IMR-90 (cell line): ENCODE measurements at regions not wholly inside any gene's neighbourhood (a gene's known extent, or its start where the extent isn't known, plus 50 kb on each side); places are given as distances from the start of the nearest gene placed in this dataset.

Experiments
- ATAC-seq: fragments of 200-7000 bp; cut with Tn5 transposase; 2 replicates; pipeline ENCODE4 v1.9.1; 2020; ENCODE audit warnings: low read depth, mild to moderate bottlenecking, moderate library complexity
- BruUV-seq: library from RNA; stranded (reverse); fragments of 400-500 nt; replicated peaks from 2 replicates; lab custom pipeline; 2021; lab: Mats Ljungman, UMichigan
- CTCF ChIA-PET: fragments of 300-600 bp; formaldehyde crosslinking; extraction: SDS; loops from one replicate; lab custom pipeline; 2021; ENCODE audit warnings: antibody characterized with exemption; lab: Yijun Ruan, JAX
- POLR2A ChIA-PET: fragments of 300-600 bp; sonication (Branson Sonifier 250); formaldehyde crosslinking; loops from one replicate; lab custom pipeline; 2022; ENCODE audit warnings: antibody characterized with exemption; ENCODE audit not compliant: unreplicated experiment; lab: Charles Lee
- DNase-seq: peaks from one replicate; pipeline ENCODE4 v3.0.0; 2013
- H2AFZ ChIP-seq: replicated peaks from 2 replicates; pipeline ENCODE3; 2013; ENCODE audit warnings: low read length, mild to moderate bottlenecking; ENCODE audit not compliant: poor library complexity
- H2AK5ac ChIP-seq: 2 replicates; pipeline ENCODE4 v1.6.1; 2013; ENCODE audit warnings: low read depth, low read length, inconsistent platforms
- H2AK9ac ChIP-seq: replicated peaks from 2 replicates; pipeline ENCODE3; 2013; ENCODE audit warnings: mild to moderate bottlenecking, low read depth, low read length, moderate library complexity; ENCODE audit not compliant: poor library complexity
- H2BK120ac ChIP-seq: 2 replicates; pipeline ENCODE4 v1.6.1; 2013; ENCODE audit warnings: low read depth, low read length, inconsistent platforms
- H2BK15ac ChIP-seq: 3 replicates; pipeline ENCODE4 v1.6.1; 2013; ENCODE audit warnings: low read depth, low read length, inconsistent platforms
- H2BK20ac ChIP-seq: 2 replicates; pipeline ENCODE4 v1.6.1; 2013; ENCODE audit warnings: low read depth, mild to moderate bottlenecking, inconsistent platforms, low read length, moderate library complexity
- H2BK5ac ChIP-seq: 2 replicates; pipeline ENCODE4 v1.6.1; 2013; ENCODE audit warnings: mild to moderate bottlenecking, low read depth, low read length, inconsistent platforms; ENCODE audit not compliant: poor library complexity, severe bottlenecking
- H3K14ac ChIP-seq: replicated peaks from 2 replicates; pipeline ENCODE4 v1.6.1; 2013; ENCODE audit warnings: low read depth, low read length, inconsistent platforms
- H3K18ac ChIP-seq: 2 replicates; pipeline ENCODE4 v1.6.1; 2013; ENCODE audit warnings: low read depth, low read length, control low read depth
- H3K23ac ChIP-seq: 2 replicates; pipeline ENCODE4 v1.6.1; 2013; ENCODE audit warnings: low read depth, low read length, inconsistent platforms
- H3K27ac ChIP-seq: 2 replicates; pipeline ENCODE4 v1.5.1; 2013; ENCODE audit warnings: mild to moderate bottlenecking, control low read depth, low read length; ENCODE audit not compliant: insufficient read depth
- H3K27me3 ChIP-seq: 2 replicates; pipeline ENCODE4 v1.6.1; 2013; ENCODE audit warnings: low read length; ENCODE audit not compliant: control insufficient read depth, insufficient read depth
- H3K36me3 ChIP-seq: 2 replicates; pipeline ENCODE4 v1.6.1; 2013; ENCODE audit warnings: low read length, mixed read lengths; ENCODE audit not compliant: control insufficient read depth, insufficient read depth
- H3K4ac ChIP-seq: 2 replicates; pipeline ENCODE4 v1.6.1; 2013; ENCODE audit warnings: low read depth, low read length, inconsistent platforms
- H3K4me1 ChIP-seq: 2 replicates; pipeline ENCODE4 v1.6.1; 2013; ENCODE audit warnings: low read length, mixed read lengths; ENCODE audit not compliant: control insufficient read depth, insufficient read depth
- H3K4me2 ChIP-seq: 2 replicates; pipeline ENCODE4 v1.6.1; 2013; ENCODE audit warnings: low read depth, mild to moderate bottlenecking, control low read depth, low read length, moderate library complexity
- H3K4me3 ChIP-seq: 2 replicates; pipeline ENCODE4 v1.5.1; 2013; ENCODE audit warnings: low read depth, mild to moderate bottlenecking, control low read depth, low read length, moderate library complexity; ENCODE audit not compliant: insufficient read depth
- H3K56ac ChIP-seq: 2 replicates; pipeline ENCODE4 v1.6.1; 2013; ENCODE audit warnings: low read length, inconsistent platforms; ENCODE audit not compliant: insufficient read depth; ENCODE audit errors: extremely low read depth
- H3K79me1 ChIP-seq, 2 experiments: 2 replicates each; pipeline ENCODE4 v1.6.1; 2013; ENCODE audit warnings: low read length in 2 of 2, inconsistent platforms in 1 of 2, low read depth in 1 of 2
- H3K9ac ChIP-seq: 2 replicates; pipeline ENCODE4 v1.6.1; 2013; ENCODE audit warnings: low read depth, low read length, control low read depth
- H3K9me1 ChIP-seq: 2 replicates; pipeline ENCODE4 v1.6.1; 2013; ENCODE audit warnings: low read length, inconsistent platforms; ENCODE audit not compliant: insufficient read depth
- H3K9me3 ChIP-seq: 2 replicates; pipeline ENCODE4 v1.6.1; 2013; ENCODE audit warnings: low read length; ENCODE audit not compliant: control insufficient read depth, insufficient read depth
- H4K20me1 ChIP-seq: 2 replicates; pipeline ENCODE4 v1.6.1; 2013; ENCODE audit warnings: low read length, inconsistent platforms; ENCODE audit not compliant: insufficient read depth
- H4K5ac ChIP-seq: 2 replicates; pipeline ENCODE4 v1.6.1; 2013; ENCODE audit warnings: mild to moderate bottlenecking, low read depth, low read length, control low read depth
- H4K8ac ChIP-seq, 2 experiments: 2 replicates each; pipeline ENCODE4 v1.6.1; 2013; ENCODE audit warnings: low read depth in 2 of 2, low read length in 2 of 2, control low read depth in 1 of 2, inconsistent platforms in 1 of 2
- H4K91ac ChIP-seq: 2 replicates; pipeline ENCODE4 v1.6.1; 2013; ENCODE audit warnings: low read depth, low read length, inconsistent platforms; ENCODE audit not compliant: insufficient read depth
- CHD1 ChIP-seq: IDR thresholded peaks from 2 replicates; pipeline ENCODE4 v1.6.1; 2012; ENCODE audit warnings: low read depth, low read length, improper control_type of control experiment
- CTCF ChIP-seq: conservative IDR thresholded peaks from 2 replicates; pipeline ENCODE4 v1.5.1; 2012; ENCODE audit warnings: mild to moderate bottlenecking, low read depth, low read length, improper control_type of control experiment
- FOS ChIP-seq: fragments of 150-350 bp; IDR thresholded peaks from 2 replicates; pipeline ENCODE4 v1.6.1; 2016; ENCODE audit warnings: low read depth, low read length
- MAFK ChIP-seq: IDR thresholded peaks from 2 replicates; pipeline ENCODE4 v1.6.1; 2012; ENCODE audit warnings: low read depth, low read length, improper control_type of control experiment
- MXI1 ChIP-seq: IDR thresholded peaks from 2 replicates; pipeline ENCODE4 v1.6.1; 2012; ENCODE audit warnings: low read depth, mild to moderate bottlenecking, low read length, moderate library complexity, borderline replicate concordance
- NFE2L2 ChIP-seq: fragments of 150-350 bp; IDR thresholded peaks from 2 replicates; pipeline ENCODE4 v1.6.1; 2016; ENCODE audit warnings: low read depth, mild to moderate bottlenecking, low read length
- POLR2A ChIP-seq: IDR thresholded peaks from 2 replicates; pipeline ENCODE4 v1.6.1; 2012; ENCODE audit warnings: mild to moderate bottlenecking, low read depth, low read length
- RAD21 ChIP-seq: IDR thresholded peaks from 2 replicates; pipeline ENCODE4 v1.6.1; 2012; ENCODE audit warnings: low read length, improper control_type of control experiment
- RCOR1 ChIP-seq: IDR thresholded peaks from 2 replicates; pipeline ENCODE4 v1.6.1; 2012; ENCODE audit warnings: mild to moderate bottlenecking, low read length, improper control_type of control experiment; ENCODE audit not compliant: insufficient replicate concordance
- WGBS, 2 experiments: methylation state at CpG; one replicate each; pipeline versions ENCODE4 v1.1.5 to v1.1.7; 2013; ENCODE audit warnings: missing lambda C conversion rate in 2 of 2; ENCODE audit not compliant: insufficient read length in 1 of 2; ENCODE audit errors: extremely low coverage in 2 of 2; 5-methylcytosine and 5-hydroxymethylcytosine counted together
- dilution Hi-C: fragments of 300-500 bp; cut with HindIII; formaldehyde crosslinking; loops from one replicate; pipeline ENCODE4 v1.14.3; 2018; ENCODE audit warnings: low sequenced_read_pairs; ENCODE audit not compliant: unreplicated experiment
- in situ Hi-C: fragments of 300-500 bp; cut with MboI; formaldehyde crosslinking; loops from 3 replicates; pipeline ENCODE4 v1.14.3; 2019; ENCODE audit warnings: low sequenced_read_pairs, inconsistent platforms, mixed read lengths
- intact Hi-C: fragments of 100-400 bp; cut with micrococcal nuclease; formaldehyde crosslinking; loops from 2 replicates; pipeline ENCODE4 v1.10.0; 2022

GRCh38 chr5:133820507-133820906 is 147.9 kb downstream of the C5orf15 start:
- H2BK15ac ChIP-seq, result no peak overlapping the region
- WGBS, 2 experiments, result no CpG with 5 or more reads among the region's 3 CpGs
- ChIA-PET CTCF (no interaction called here), POLR2A (no interaction called here)
- ATAC-seq, result no peak; the same call in 1 of the 2 replicates
- H2BK20ac ChIP-seq, result no peak overlapping the region
- intact Hi-C loops (no loop called here), dilution Hi-C loops (no loop called here), in situ Hi-C loops (no loop called here)
- H2AK9ac ChIP-seq, result no peak overlapping the region
- H3K18ac ChIP-seq, result no peak overlapping the region
- no peak overlapping the region for H2BK120ac ChIP-seq
- no peak overlapping the region for H3K4ac ChIP-seq
- no peak overlapping the region for H3K14ac ChIP-seq
- H3K9ac ChIP-seq, result no peak overlapping the region
- no peaks in the 10 kb centered on the region for H4K20me1 ChIP-seq
- H2AK5ac ChIP-seq, result no peak overlapping the region
- DNase-seq, result no peak
- H3K27ac ChIP-seq, result no peak overlapping the region
- H4K91ac ChIP-seq, result no peak overlapping the region
- TF ChIP-seq CTCF, result no peak
- no peak for TF ChIP-seq CHD1
- no peak for TF ChIP-seq MXI1
- no peak for TF ChIP-seq NFE2L2
- TF ChIP-seq POLR2A, result no peak
- TF ChIP-seq RAD21, result no peak
- no peak for TF ChIP-seq FOS
- no peak for TF ChIP-seq MAFK
- no peak for TF ChIP-seq RCOR1
- H3K79me1 ChIP-seq, result no peaks in the 10 kb centered on the region
- H4K8ac ChIP-seq, result no peak overlapping the region
- H3K27me3 ChIP-seq, result peaks cover 34% of the 10 kb centered on the region
- no peak overlapping the region for H2BK5ac ChIP-seq
- no peaks in the 10 kb centered on the region for H3K9me1 ChIP-seq
- H3K36me3 ChIP-seq, result no peaks in the 10 kb centered on the region
- H3K9me3 ChIP-seq, result no peaks in the 10 kb centered on the region
- no peak overlapping the region for H3K4me3 ChIP-seq
- no peak overlapping the region for H2AFZ ChIP-seq
- H3K23ac ChIP-seq, result no peak overlapping the region
- H3K56ac ChIP-seq, result no peak overlapping the region
- no peak overlapping the region for H3K4me2 ChIP-seq
- BruUV-seq, result no TSS peak
- no peak overlapping the region for H4K5ac ChIP-seq
- no peaks in the 10 kb centered on the region for H3K4me1 ChIP-seq
